B cell (primary cell): ENCODE measurements at regions not wholly inside any gene's neighbourhood (a gene's known extent, or its start where the extent isn't known, plus 50 kb on each side); places are given as distances from the start of the nearest gene placed in this dataset.
A peak's percentile ranks its signal among the peaks of the same experiment; 100 is the strongest.

Experiments used
- ATAC-seq: fragments of 200-7000 bp; cut with Tn5 transposase; one replicate; pipeline ENCODE4 v1.10.0; 2021; ENCODE audit warnings: low read depth, mild to moderate bottlenecking, moderate number of reproducible peaks, moderate library complexity
- CTCF ChIA-PET: fragments of 350-600 bp; sonication (Branson Sonifier 250); formaldehyde crosslinking; loops from one replicate; lab custom pipeline; 2021; ENCODE audit warnings: antibody characterized with exemption, inconsistent platforms; lab: Charles Lee
- POLR2A ChIA-PET: fragments of 350-600 bp; sonication (Branson Sonifier 250); formaldehyde crosslinking; loops from one replicate; lab custom pipeline; 2021; ENCODE audit warnings: antibody characterized with exemption; lab: Charles Lee
- DNase-seq: peaks from one replicate; pipeline ENCODE4 v3.0.0; 2013
- H2AFZ ChIP-seq: 2 replicates; pipeline ENCODE4 v1.6.1; 2012; ENCODE audit warnings: mild to moderate bottlenecking, low read depth, low read length; ENCODE audit not compliant: insufficient read depth, poor library complexity, severe bottlenecking
- H3K27ac ChIP-seq, 2 donors: 1 replicate in 1 of 2; 2 replicates in 1 of 2; pipeline ENCODE4 v1.5.1; 2012 to 2013; ENCODE audit warnings: low read length in 2 of 2, mild to moderate bottlenecking in 2 of 2, moderate library complexity in 1 of 2
- H3K27me3 ChIP-seq, 4 experiments: fragments of 200-600 bp in 1 of 4; sonication (generic) in 1 of 4; replicated peaks in 1 of 4; 1 replicate in 2 of 4; 2 replicates in 2 of 4; pipeline versions ENCODE4 v1.6.1 to v1.7.0; 2013 to 2016; ENCODE audit warnings: low read length in 3 of 4, mild to moderate bottlenecking in 2 of 4, mixed read lengths in 1 of 4, moderate library complexity in 1 of 4; ENCODE audit not compliant: insufficient read depth in 4 of 4, control insufficient read depth in 3 of 4; ENCODE audit errors: control extremely low read depth in 1 of 4
- H3K36me3 ChIP-seq, 2 experiments: replicated peaks in 1 of 2; 1 replicate in 1 of 2; 2 replicates in 1 of 2; pipeline versions ENCODE4 v1.6.1 to v1.7.1; 2013; ENCODE audit warnings: low read length in 1 of 2; ENCODE audit not compliant: insufficient read depth in 2 of 2, control insufficient read depth in 1 of 2; ENCODE audit errors: control extremely low read depth in 1 of 2, extremely low read depth in 1 of 2
- H3K4me1 ChIP-seq, 2 donors: fragments of 200-600 bp in 1 of 2; sonication (generic) in 1 of 2; 1 replicate in 1 of 2; 2 replicates in 1 of 2; pipeline versions ENCODE4 v1.5.1 to v1.6.1; 2013 to 2017; ENCODE audit warnings: low read length in 2 of 2; ENCODE audit not compliant: control insufficient read depth in 2 of 2, insufficient read depth in 2 of 2
- H3K4me2 ChIP-seq: replicated peaks from 2 replicates; pipeline ENCODE3; 2012; ENCODE audit warnings: mild to moderate bottlenecking, low read depth, low read length; ENCODE audit not compliant: poor library complexity, severe bottlenecking
- H3K4me3 ChIP-seq, 5 experiments: fragments of 200-600 bp in 1 of 5; sonication (generic) in 1 of 5; 1 replicate in 3 of 5; 2 replicates in 2 of 5; pipeline versions ENCODE4 v1.5.1 to v1.7.0; 2011 to 2016; ENCODE audit warnings: low read length in 4 of 5, mild to moderate bottlenecking in 4 of 5, low read depth in 2 of 5, control low read depth in 1 of 5, moderate library complexity in 1 of 5; ENCODE audit not compliant: insufficient read depth in 1 of 5; ENCODE audit errors: control extremely low read depth in 1 of 5, extremely low read depth in 1 of 5
- H3K79me2 ChIP-seq: fragments of 200-600 bp; sonication (generic); one replicate; pipeline ENCODE4 v1.6.0; 2016; ENCODE audit warnings: low read length; ENCODE audit not compliant: control insufficient read depth, insufficient read depth
- H3K9ac ChIP-seq: fragments of 200-600 bp; sonication (generic); 2 replicates; pipeline ENCODE4 v1.6.1; 2017; ENCODE audit warnings: mild to moderate bottlenecking, low read length, moderate library complexity
- H3K9me3 ChIP-seq, 3 donors: one replicate each; pipeline versions ENCODE4 v1.6.1 to v1.7.1; 2013; ENCODE audit warnings: low read length in 2 of 3; ENCODE audit not compliant: control insufficient read depth in 2 of 3, insufficient read depth in 1 of 3; ENCODE audit errors: control extremely low read depth in 1 of 3
- H4K20me1 ChIP-seq: 2 replicates; pipeline ENCODE4 v1.6.0; 2012; ENCODE audit warnings: mild to moderate bottlenecking, low read length; ENCODE audit not compliant: insufficient read depth, control insufficient read depth, poor library complexity, severe bottlenecking
- H3K27ac Mint-ChIP-seq: one replicate; pipeline ENCODE4 v1.8.0; 2021; ENCODE audit warnings: mixed read lengths
- H3K27me3 Mint-ChIP-seq: one replicate; pipeline ENCODE4 v1.8.0; 2021; ENCODE audit warnings: mixed read lengths
- H3K4me1 Mint-ChIP-seq: one replicate; pipeline ENCODE4 v1.8.0; 2021; ENCODE audit warnings: mixed read lengths
- H3K4me3 Mint-ChIP-seq: one replicate; pipeline ENCODE4 v1.8.0; 2021; ENCODE audit warnings: mixed read lengths
- H3K9me3 Mint-ChIP-seq: one replicate; pipeline ENCODE4 v1.8.0; 2022; ENCODE audit warnings: mixed read lengths; ENCODE audit not compliant: insufficient read depth
- CTCF ChIP-seq: fragments of 200-600 bp; IDR thresholded peaks from one replicate; pipeline ENCODE4 v1.8.0; 2022; ENCODE audit warnings: antibody characterized with exemption, mild to moderate bottlenecking
- EZH2 ChIP-seq: IDR thresholded peaks from 2 replicates; pipeline ENCODE4 v1.6.1; 2012; ENCODE audit warnings: borderline replicate concordance, low read depth, mild to moderate bottlenecking, moderate library complexity, low read length; ENCODE audit not compliant: insufficient read depth, poor library complexity, severe bottlenecking
- WGBS: methylation state at CpG from one replicate; pipeline ENCODE4 v1.1.5; 2013; ENCODE audit warnings: missing lambda C conversion rate; ENCODE audit not compliant: insufficient coverage; 5-methylcytosine and 5-hydroxymethylcytosine counted together
- intact Hi-C: fragments of 100-400 bp; cut with micrococcal nuclease; formaldehyde crosslinking; loops from one replicate; pipeline ENCODE4 v1.10.0; 2022

- ChIA-PET CTCF (no interaction called here), POLR2A (no interaction called here)
- H3K4me2 ChIP-seq = no peak overlapping the region
- H3K27ac ChIP-seq = no peak overlapping the region
- H3K27ac Mint-ChIP-seq = no peak overlapping the region
- no peaks in the 10 kb centered on the region for H3K9me3 Mint-ChIP-seq
- no peaks in the 10 kb centered on the region for H3K36me3 ChIP-seq
- H3K27me3 Mint-ChIP-seq = no peaks in the 10 kb centered on the region
- DNase-seq = no peak
- H3K4me3 Mint-ChIP-seq = no peak overlapping the region
- H3K4me1 Mint-ChIP-seq = peaks cover 19% of the 10 kb centered on the region
- H3K9ac ChIP-seq = no peak overlapping the region
- H3K4me1 ChIP-seq = peaks cover 18% of the 10 kb centered on the region in 2 donors
- H3K9me3 ChIP-seq = no peaks in the 10 kb centered on the region
- no peaks in the 10 kb centered on the region for H4K20me1 ChIP-seq
- TF ChIP-seq EZH2 (no peak), CTCF (no peak)
- WGBS = 88% methylated on average over 6 of the region's 8 CpGs
- intact Hi-C loops = no loop called here
- no peak for ATAC-seq
- no peaks in the 10 kb centered on the region for H3K79me2 ChIP-seq
- H3K27me3 ChIP-seq = no peaks in the 10 kb centered on the region
- H3K4me3 ChIP-seq = no peak overlapping the region
- peak overlapping the region; percentile 68 for H2AFZ ChIP-seq
Measured at GRCh38 chr20:53685070-53685595, 91.5 kb upstream of the ZNF217 start.

- Mint-ChIP-seq H3K4me3 (no peak overlapping the region), H3K27me3 (no peaks in the 10 kb centered on the region), H3K9me3 (no peaks in the 10 kb centered on the region), H3K4me1 (peaks cover 26% of the 10 kb centered on the region), H3K27ac (no peak overlapping the region)
- no peaks in the 10 kb centered on the region for H3K27me3 ChIP-seq
- DNase-seq (no peak), ATAC-seq (no peak)
- WGBS = no CpG with 5 or more reads among the region's 3 CpGs
- CTCF ChIA-PET = interaction anchor here (0.6 to 1.6 kb wide), 6 partner anchors 10 to 333 kb away, joined by 3 to 8 read pairs (median 3); no protein-coding TSS in a partner anchor
- no peaks in the 10 kb centered on the region for H3K9me3 ChIP-seq
- no peak overlapping the region for H2AFZ ChIP-seq
- H3K27ac ChIP-seq = no peak overlapping the region
- no peak overlapping the region for H3K4me2 ChIP-seq
- H3K36me3 ChIP-seq = no peaks in the 10 kb centered on the region
- H3K9ac ChIP-seq = no peak overlapping the region
- H3K4me1 ChIP-seq = peaks cover 23 to 24% of the 10 kb centered on the region in 2 donors
- no peaks in the 10 kb centered on the region for H4K20me1 ChIP-seq
- POLR2A ChIA-PET = interaction anchor here (0.6 kb wide), 1 partner anchor 83 kb away, joined by 3 read pairs; no protein-coding TSS in a partner anchor
- TF ChIP-seq EZH2 (no peak), CTCF (no peak)
- intact Hi-C loops = no loop called here
- H3K79me2 ChIP-seq = no peaks in the 10 kb centered on the region
- H3K4me3 ChIP-seq = no peak overlapping the region
Measured at GRCh38 chr20:53683506-53683905, 89.9 kb upstream of the ZNF217 start.
